ENCODE measurements at regions not wholly inside any gene's neighbourhood (a gene's known extent, or its start where the extent isn't known, plus 50 kb on each side); places are given as distances from the start of the nearest gene placed in this dataset.

- WGBS, result 92% methylated on average over 5 of the region's 5 CpGs
- no peak overlapping the region for H3K27ac ChIP-seq (ENCODE audit: low read length)
- no peaks in the 10 kb centered on the region for H3K27me3 ChIP-seq (ENCODE audit: control insufficient read depth, insufficient read depth)
- ATAC-seq (no peak), DNase-seq (no peak)
- no peaks in the 10 kb centered on the region for H3K9me3 ChIP-seq (ENCODE audit: control insufficient read depth, low read length)
- no peaks in the 10 kb centered on the region for H3K4me1 ChIP-seq (ENCODE audit: control insufficient read depth, insufficient read depth, low read length)
- no peak overlapping the region for H3K4me3 ChIP-seq (ENCODE audit: low read length)
- intact Hi-C loops (cut with DNase I), result no loop called here
Observed at GRCh38 chr11:116123739-116124138, 619.5 kb upstream of the CADM1 start.

DNA sequence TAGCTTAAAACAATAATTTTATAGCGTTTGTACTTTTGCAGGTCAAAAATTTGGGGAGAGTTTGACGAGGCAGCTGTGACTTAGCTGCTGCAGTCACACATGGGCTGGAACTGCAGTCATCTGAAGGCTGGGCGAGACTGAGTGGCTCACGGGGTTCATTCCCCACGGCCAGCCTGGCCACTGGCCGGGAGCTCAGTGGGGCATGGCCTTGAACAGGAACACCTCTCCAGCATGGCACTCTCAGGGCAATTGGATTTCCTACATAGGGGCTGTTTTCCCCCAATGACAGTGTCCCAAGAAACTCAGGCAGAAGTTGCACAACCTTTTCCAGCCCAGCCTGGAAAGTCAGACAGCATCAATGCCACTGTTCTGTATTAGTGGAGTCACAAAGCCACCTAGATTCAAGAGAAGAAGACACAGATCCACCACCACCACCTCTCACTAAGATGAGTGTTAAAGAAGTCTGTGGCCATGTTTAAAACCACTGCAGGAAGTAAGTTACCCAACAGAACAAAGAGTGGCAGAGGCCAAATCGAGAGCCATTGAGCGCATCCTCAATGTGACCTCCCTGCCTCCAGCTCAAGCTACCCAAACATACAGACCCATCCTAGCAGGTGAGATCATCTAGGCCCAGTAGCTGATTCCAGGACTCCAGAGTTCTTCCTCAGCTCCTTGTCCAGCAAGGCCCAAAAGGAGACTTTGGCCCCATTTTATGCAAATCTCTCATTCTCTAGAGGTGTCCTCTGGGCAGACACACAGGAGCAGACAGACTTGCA, 618.7 kb upstream of the CADM1 start:
- Histone ChIP-seq H3K9me3 (ENCODE audit: control insufficient read depth, low read length) (no peaks in the 10 kb centered on the region), H3K27me3 (ENCODE audit: control insufficient read depth, insufficient read depth) (no peaks in the 10 kb centered on the region), H3K4me1 (ENCODE audit: control insufficient read depth, insufficient read depth, low read length) (no peaks in the 10 kb centered on the region), H3K4me3 (ENCODE audit: low read length) (no peak overlapping the region), H3K27ac (ENCODE audit: low read length) (no peak overlapping the region)
- ATAC-seq, result no peak
- 87% methylated on average over 8 of the region's 8 CpGs for WGBS
- intact Hi-C loops (cut with DNase I), result no loop called here
- DNase-seq, result no peak

DNA sequence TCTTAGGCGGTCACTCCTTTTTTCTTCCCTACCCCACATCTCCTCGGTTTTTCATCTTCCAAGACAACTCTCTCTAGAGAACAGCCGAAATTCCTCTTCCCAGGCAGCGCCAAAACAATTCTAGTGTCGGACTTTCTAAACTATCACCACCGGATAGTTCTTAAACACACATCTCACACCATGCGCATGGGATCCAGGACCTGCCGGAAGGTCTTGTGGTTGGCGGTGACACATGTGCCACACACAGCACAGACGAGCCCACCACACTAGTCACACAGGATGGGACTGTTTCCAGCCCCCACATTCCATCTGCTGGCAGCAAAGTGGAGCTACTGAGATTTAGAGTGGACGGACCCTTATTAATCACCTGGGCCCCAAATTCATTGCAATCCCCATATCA, 614.9 kb upstream of the CADM1 start:
- no peak overlapping the region for H3K27ac ChIP-seq (ENCODE audit: low read length)
- ATAC-seq, result no peak
- no peak for DNase-seq
- intact Hi-C loops (cut with DNase I), result no loop called here
- H3K9me3 ChIP-seq (ENCODE audit: control insufficient read depth, low read length), result no peaks in the 10 kb centered on the region
- 90% methylated on average over 11 of the region's 11 CpGs for WGBS
- no peaks in the 10 kb centered on the region for H3K27me3 ChIP-seq (ENCODE audit: control insufficient read depth, insufficient read depth)
- no peak overlapping the region for H3K4me3 ChIP-seq (ENCODE audit: low read length)
- no peaks in the 10 kb centered on the region for H3K4me1 ChIP-seq (ENCODE audit: control insufficient read depth, insufficient read depth, low read length)

- DNase-seq (no peak), ATAC-seq (no peak)
- intact Hi-C loops (cut with DNase I), result no loop called here
- WGBS, result 77% methylated on average over 4 of the region's 4 CpGs
- H3K27ac ChIP-seq (ENCODE audit: low read length), result no peak overlapping the region
- no peaks in the 10 kb centered on the region for H3K27me3 ChIP-seq (ENCODE audit: control insufficient read depth, insufficient read depth)
- peaks cover 5% of the 10 kb centered on the region for H3K9me3 ChIP-seq (ENCODE audit: control insufficient read depth, low read length)
- no peaks in the 10 kb centered on the region for H3K4me1 ChIP-seq (ENCODE audit: control insufficient read depth, insufficient read depth, low read length)
- H3K4me3 ChIP-seq (ENCODE audit: low read length), result no peak overlapping the region
Observed at GRCh38 chr11:116118138-116118470, 613.9 kb upstream of the CADM1 start.

DNA sequence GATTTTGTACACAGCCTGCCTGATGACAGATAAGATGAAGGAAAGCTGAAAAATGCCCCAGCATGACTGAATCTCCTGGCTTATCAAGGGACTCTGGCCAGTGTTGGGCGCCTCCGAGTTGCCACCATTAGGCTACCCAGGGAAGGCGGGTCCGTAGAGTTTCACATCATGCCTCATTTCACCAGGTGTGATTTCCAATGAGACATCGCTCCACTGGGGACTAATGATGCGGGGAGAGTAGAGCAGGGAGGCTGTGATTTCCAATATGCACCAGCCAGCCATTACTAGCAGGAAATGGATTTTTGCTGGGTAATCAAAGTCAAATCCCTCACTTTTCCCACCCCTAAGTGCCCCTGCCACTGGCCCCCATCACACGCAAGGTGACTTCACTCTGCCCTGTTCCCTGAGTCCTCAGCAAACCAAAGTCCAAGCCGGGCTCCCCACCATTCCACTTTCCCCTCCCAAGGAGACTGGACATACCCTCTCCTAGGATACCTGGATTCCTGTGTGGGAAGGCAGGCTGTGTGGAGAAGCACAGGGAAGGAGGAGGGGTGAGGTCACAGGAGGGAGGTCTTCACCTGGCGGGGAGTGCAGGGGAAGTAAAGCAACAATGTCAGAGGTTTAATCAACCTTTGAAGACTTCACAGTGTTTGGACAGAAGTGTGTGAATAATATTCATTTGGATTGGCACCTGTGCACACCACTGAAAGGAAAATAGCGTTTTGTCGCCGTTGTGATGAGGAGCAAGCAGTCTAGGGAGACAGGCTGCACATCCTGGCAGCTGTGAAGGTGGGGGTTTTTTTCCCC, 613.3 kb upstream of the CADM1 start:
- no peak for DNase-seq
- Histone ChIP-seq H3K4me1 (ENCODE audit: control insufficient read depth, insufficient read depth, low read length) (no peaks in the 10 kb centered on the region), H3K4me3 (ENCODE audit: low read length) (no peak overlapping the region), H3K27me3 (ENCODE audit: control insufficient read depth, insufficient read depth) (no peaks in the 10 kb centered on the region), H3K27ac (ENCODE audit: low read length) (no peak overlapping the region), H3K9me3 (ENCODE audit: control insufficient read depth, low read length) (peaks cover 5% of the 10 kb centered on the region)
- no peak for ATAC-seq
- intact Hi-C loops (cut with DNase I), result no loop called here
- 94% methylated on average over 12 of the region's 12 CpGs for WGBS

GRCh38 chr11:116115801-116116200, 611.6 kb upstream of the CADM1 start:
- 94% methylated on average over 1 of the region's 1 CpG for WGBS
- H3K9me3 ChIP-seq (ENCODE audit: control insufficient read depth, low read length), result peaks cover 5% of the 10 kb centered on the region
- H3K4me3 ChIP-seq (ENCODE audit: low read length), result no peak overlapping the region
- intact Hi-C loops (cut with DNase I), result no loop called here
- no peaks in the 10 kb centered on the region for H3K4me1 ChIP-seq (ENCODE audit: control insufficient read depth, insufficient read depth, low read length)
- no peak overlapping the region for H3K27ac ChIP-seq (ENCODE audit: low read length)
- H3K27me3 ChIP-seq (ENCODE audit: control insufficient read depth, insufficient read depth), result no peaks in the 10 kb centered on the region
- ATAC-seq (no peak), DNase-seq (no peak)

GRCh38 chr11:116114198-116114651, 610.0 kb upstream of the CADM1 start:
- H3K4me1 ChIP-seq (ENCODE audit: control insufficient read depth, insufficient read depth, low read length), result no peaks in the 10 kb centered on the region
- 75% methylated on average over 8 of the region's 8 CpGs for WGBS
- H3K4me3 ChIP-seq (ENCODE audit: low read length), result no peak overlapping the region
- DNase-seq, result no peak
- intact Hi-C loops (cut with DNase I), result no loop called here
- H3K27ac ChIP-seq (ENCODE audit: low read length), result no peak overlapping the region
- H3K9me3 ChIP-seq (ENCODE audit: control insufficient read depth, low read length), result peaks cover 5% of the 10 kb centered on the region
- ATAC-seq, result no peak
- no peaks in the 10 kb centered on the region for H3K27me3 ChIP-seq (ENCODE audit: control insufficient read depth, insufficient read depth)

DNA sequence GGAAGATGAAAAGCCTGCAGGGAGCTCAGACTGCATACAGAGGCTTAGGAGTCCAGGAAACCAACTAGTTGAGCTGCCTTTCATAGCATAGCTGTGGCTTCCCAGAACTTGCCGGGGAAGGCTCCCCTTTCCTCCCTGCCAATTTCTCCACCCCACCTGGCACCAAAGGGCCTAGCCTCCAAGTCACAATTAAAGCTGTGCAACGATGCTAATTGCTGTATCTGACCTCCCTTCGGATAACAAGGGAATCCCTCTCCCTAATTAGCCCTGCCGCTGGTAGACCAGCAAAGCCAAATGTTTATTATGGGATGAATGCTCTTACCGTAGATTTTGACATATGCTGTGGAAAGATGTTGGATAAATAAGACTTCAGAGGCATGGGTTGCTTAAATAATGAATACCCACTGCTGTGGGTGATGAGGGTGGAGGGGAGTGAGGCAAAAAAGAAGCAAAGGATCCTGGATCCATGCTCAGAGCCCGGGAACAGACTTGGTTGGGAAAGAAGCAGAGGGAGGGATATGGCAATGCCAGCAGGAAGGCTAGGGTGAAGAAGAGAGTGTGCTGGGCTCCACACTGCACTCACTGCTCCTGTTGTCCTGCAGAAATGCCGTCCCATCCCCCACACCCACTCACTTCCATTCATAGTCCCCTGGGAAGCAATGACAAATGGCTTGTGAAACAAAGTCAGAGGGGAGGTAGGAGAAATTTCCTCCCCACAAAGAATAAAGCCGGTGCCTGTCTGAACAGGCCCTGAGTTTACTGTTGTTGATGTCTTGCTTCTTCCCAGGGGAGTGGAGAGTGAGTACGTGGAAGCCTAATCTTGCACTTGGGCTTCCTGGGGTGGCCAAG, 608.1 kb upstream of the CADM1 start:
- intact Hi-C loops (cut with DNase I), result no loop called here
- no peaks in the 10 kb centered on the region for H3K27me3 ChIP-seq (ENCODE audit: control insufficient read depth, insufficient read depth)
- no peaks in the 10 kb centered on the region for H3K4me1 ChIP-seq (ENCODE audit: control insufficient read depth, insufficient read depth, low read length)
- no peak overlapping the region for H3K27ac ChIP-seq (ENCODE audit: low read length)
- 51% methylated on average over 9 of the region's 9 CpGs for WGBS
- DNase-seq, result no peak
- H3K4me3 ChIP-seq (ENCODE audit: low read length), result no peak overlapping the region
- peaks cover 5% of the 10 kb centered on the region for H3K9me3 ChIP-seq (ENCODE audit: control insufficient read depth, low read length)
- ATAC-seq, result no peak

DNA sequence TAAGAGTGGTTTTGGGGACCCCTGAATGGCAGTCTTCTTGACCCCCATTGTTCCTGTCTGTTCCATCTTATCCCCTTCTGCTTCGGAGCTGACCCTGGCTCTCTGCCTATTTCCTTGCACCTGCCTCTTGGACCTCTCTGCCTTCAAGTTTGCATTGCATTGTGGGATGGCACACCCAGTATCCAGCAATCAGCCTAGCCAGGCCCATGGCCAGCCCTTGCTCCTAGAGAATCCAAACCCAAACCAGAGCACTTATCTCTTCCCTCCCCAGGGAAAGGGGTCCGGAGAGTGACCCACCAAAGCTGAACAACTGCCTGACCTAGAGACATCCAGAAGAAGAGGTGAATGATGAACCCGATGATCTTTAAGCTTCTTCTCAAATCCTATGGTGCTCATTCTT, 607.3 kb upstream of the CADM1 start:
- Histone ChIP-seq H3K27ac (ENCODE audit: low read length) (no peak overlapping the region), H3K27me3 (ENCODE audit: control insufficient read depth, insufficient read depth) (no peaks in the 10 kb centered on the region), H3K9me3 (ENCODE audit: control insufficient read depth, low read length) (peaks cover 5% of the 10 kb centered on the region), H3K4me3 (ENCODE audit: low read length) (no peak overlapping the region), H3K4me1 (ENCODE audit: control insufficient read depth, insufficient read depth, low read length) (no peaks in the 10 kb centered on the region)
- DNase-seq, result no peak
- intact Hi-C loops (cut with DNase I), result no loop called here
- no peak for ATAC-seq
- WGBS, result 89% methylated on average over 3 of the region's 3 CpGs

DNA sequence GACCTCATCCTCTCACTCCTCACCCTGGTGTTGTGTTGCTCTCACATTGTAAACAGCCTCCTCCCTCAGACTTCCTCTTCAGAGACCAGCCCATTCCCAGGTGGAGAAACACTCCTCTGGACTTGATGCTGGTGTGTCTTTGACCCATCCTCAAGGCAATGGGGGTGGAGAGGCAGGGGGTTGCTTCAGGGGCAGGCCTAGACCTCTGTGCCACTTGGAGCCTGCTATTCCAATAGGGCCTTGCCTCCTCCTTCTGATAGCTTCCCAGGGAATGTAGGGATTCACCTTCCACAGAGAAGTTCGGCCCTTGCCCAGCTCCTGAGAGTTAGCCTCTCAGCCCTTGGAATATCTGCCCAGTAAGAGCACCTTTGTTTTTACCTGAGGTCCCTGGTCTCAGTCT, 606.6 kb upstream of the CADM1 start:
- Histone ChIP-seq H3K27ac (ENCODE audit: low read length) (no peak overlapping the region), H3K9me3 (ENCODE audit: control insufficient read depth, low read length) (peaks cover 5% of the 10 kb centered on the region), H3K4me3 (ENCODE audit: low read length) (no peak overlapping the region), H3K27me3 (ENCODE audit: control insufficient read depth, insufficient read depth) (no peaks in the 10 kb centered on the region), H3K4me1 (ENCODE audit: control insufficient read depth, insufficient read depth, low read length) (no peaks in the 10 kb centered on the region)
- ATAC-seq, result no peak
- intact Hi-C loops (cut with DNase I), result no loop called here
- DNase-seq, result no peak
- WGBS, result 88% methylated on average over 1 of the region's 1 CpG

GRCh38 chr11:116110356-116110755, 606.1 kb upstream of the CADM1 start:
- Histone ChIP-seq H3K9me3 (ENCODE audit: control insufficient read depth, low read length) (peaks cover 5% of the 10 kb centered on the region), H3K27me3 (ENCODE audit: control insufficient read depth, insufficient read depth) (no peaks in the 10 kb centered on the region), H3K27ac (ENCODE audit: low read length) (no peak overlapping the region), H3K4me3 (ENCODE audit: low read length) (no peak overlapping the region), H3K4me1 (ENCODE audit: control insufficient read depth, insufficient read depth, low read length) (no peaks in the 10 kb centered on the region)
- DNase-seq (no peak), ATAC-seq (no peak)
- WGBS, result 95% methylated on average over 1 of the region's 1 CpG
- intact Hi-C loops (cut with DNase I), result no loop called here

Measured in right cardiac atrium (tissue), 5 donors.